ENCODE measurements at regions not wholly inside any gene's neighbourhood (a gene's known extent, or its start where the extent isn't known, plus 50 kb on each side); places are given as distances from the start of the nearest gene placed in this dataset.
"Not testable (repeated sequence)": the region's sequence is repeated elsewhere in the genome, so short reads cannot be mapped to it uniquely, and the experiment has no call there.

DNA sequence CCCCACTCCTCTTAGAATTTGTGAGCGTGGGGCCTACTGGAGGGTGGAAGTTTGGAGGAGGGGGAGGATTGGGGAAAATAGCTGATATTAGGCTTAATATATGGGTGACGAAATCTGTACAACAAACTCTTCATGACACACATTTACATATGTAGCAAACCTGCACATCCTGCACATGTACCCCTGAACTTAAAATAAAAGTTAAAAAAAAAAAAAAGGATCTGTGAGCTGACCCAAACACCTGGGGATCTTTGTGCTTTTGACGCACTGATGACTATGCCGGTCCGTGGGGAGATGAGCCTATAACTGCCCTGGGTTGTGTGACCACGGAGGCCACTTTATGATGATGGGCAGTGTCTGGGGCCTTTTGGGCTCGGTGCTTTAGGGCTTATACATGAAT lies 107.7 kb downstream of the IGLL1 start:
- TF ChIP-seq, protein P1, sequence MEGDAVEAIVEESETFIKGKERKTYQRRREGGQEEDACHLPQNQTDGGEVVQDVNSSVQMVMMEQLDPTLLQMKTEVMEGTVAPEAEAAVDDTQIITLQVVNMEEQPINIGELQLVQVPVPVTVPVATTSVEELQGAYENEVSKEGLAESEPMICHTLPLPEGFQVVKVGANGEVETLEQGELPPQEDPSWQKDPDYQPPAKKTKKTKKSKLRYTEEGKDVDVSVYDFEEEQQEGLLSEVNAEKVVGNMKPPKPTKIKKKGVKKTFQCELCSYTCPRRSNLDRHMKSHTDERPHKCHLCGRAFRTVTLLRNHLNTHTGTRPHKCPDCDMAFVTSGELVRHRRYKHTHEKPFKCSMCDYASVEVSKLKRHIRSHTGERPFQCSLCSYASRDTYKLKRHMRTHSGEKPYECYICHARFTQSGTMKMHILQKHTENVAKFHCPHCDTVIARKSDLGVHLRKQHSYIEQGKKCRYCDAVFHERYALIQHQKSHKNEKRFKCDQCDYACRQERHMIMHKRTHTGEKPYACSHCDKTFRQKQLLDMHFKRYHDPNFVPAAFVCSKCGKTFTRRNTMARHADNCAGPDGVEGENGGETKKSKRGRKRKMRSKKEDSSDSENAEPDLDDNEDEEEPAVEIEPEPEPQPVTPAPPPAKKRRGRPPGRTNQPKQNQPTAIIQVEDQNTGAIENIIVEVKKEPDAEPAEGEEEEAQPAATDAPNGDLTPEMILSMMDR (IDR thresholded peaks at IDR 0.05; ENCODE audit: insufficient read depth, low read length, poor library complexity, severe bottlenecking): not testable (repeated sequence)
- not testable (repeated sequence) for TF ChIP-seq EZH2phosphoT487 (conservative IDR thresholded peaks at IDR 0.05; ENCODE audit: low read length)
